ENCODE measurements at regions not wholly inside any gene's neighbourhood (a gene's known extent, or its start where the extent isn't known, plus 50 kb on each side); places are given as distances from the start of the nearest gene placed in this dataset.

DNA sequence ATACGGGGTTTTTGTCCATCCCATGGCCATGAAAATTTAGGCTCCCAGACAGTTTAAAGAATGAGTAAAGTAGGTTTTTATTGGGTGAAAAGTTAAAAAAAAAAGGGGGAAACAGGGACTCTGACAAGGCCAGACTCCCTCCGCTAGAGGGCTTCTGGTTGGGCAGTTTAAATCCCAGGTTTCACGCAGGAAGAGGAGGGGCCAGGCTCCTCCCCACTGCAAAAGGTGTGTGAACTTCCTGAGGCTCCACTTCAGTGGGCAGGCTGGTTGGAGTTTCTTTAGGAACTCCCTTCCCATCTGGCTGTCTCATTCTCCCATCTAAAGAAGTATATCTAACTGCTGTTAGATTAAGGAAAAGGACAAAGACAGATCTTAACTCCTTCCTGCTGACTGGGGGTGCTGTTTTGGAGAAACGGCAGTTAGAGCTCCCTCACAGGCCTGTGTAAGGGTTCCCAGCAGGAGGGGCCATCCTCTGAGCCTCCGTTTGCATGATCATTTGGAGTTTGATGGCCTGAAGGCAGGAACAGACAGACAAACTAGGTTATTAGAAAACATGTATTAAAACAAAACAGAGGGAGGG is 1160.7 kb downstream of the CNTNAP5 start:
- no peaks in the 10 kb centered on the region for H3K4me1 ChIP-seq (ENCODE audit: control insufficient read depth in 4 of 4, insufficient read depth in 4 of 4, low read length in 3 of 4)

DNA sequence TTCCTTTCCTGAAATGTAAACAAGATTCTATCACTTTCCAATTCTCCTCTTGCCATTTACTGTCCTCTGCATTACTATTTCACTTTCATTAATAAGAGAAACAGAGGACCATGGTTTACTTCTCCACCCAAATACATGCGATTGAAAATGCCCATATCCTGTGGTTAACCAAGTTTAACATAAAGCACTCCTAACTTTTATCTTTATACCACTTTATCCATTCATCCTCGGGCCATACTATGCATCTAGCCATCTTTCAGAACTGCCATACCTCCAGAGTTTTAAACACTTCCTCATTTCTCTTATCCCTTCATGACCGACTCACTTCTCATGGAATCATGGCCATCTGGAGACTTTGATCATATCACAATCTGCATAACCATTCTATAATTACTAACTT is 1182.3 kb downstream of the CNTNAP5 start:
- WGBS = 83% methylated on average over 3 of the region's 3 CpGs
- no peak overlapping the region for H3K9ac ChIP-seq (ENCODE audit: low read depth in 1 of 2, low read length in 2 of 2)

More for the DNA sequence above, 1160.7 kb downstream of the CNTNAP5 start:
- no peaks in the 10 kb centered on the region for H3K27me3 ChIP-seq (ENCODE audit: control insufficient read depth in 4 of 4, insufficient read depth in 4 of 4, low read length in 3 of 4)
- 68% methylated on average over 5 of the region's 5 CpGs for WGBS
- TF ChIP-seq FOXA1 (IDR thresholded peaks at IDR 0.05) (no peak), HNF4G (IDR thresholded peaks at IDR 0.05) (no peak), EGR1 (IDR thresholded peaks at IDR 0.05; ENCODE audit: low read depth in 2 of 2) (no peak), NR2F2 (IDR thresholded peaks at IDR 0.05) (no peak), TAF1 (conservative IDR thresholded peaks at IDR 0.05) (no peak), GABPA (IDR thresholded peaks at IDR 0.05 in 1 of 2, conservative IDR thresholded peaks at IDR 0.05 in 1 of 2) (no peak)
- TF ChIP-seq, protein P1, sequence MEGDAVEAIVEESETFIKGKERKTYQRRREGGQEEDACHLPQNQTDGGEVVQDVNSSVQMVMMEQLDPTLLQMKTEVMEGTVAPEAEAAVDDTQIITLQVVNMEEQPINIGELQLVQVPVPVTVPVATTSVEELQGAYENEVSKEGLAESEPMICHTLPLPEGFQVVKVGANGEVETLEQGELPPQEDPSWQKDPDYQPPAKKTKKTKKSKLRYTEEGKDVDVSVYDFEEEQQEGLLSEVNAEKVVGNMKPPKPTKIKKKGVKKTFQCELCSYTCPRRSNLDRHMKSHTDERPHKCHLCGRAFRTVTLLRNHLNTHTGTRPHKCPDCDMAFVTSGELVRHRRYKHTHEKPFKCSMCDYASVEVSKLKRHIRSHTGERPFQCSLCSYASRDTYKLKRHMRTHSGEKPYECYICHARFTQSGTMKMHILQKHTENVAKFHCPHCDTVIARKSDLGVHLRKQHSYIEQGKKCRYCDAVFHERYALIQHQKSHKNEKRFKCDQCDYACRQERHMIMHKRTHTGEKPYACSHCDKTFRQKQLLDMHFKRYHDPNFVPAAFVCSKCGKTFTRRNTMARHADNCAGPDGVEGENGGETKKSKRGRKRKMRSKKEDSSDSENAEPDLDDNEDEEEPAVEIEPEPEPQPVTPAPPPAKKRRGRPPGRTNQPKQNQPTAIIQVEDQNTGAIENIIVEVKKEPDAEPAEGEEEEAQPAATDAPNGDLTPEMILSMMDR (IDR thresholded peaks at IDR 0.05; ENCODE audit: low read depth, low read length, missing input control) = no peak
- TF ChIP-seq, protein P2, sequence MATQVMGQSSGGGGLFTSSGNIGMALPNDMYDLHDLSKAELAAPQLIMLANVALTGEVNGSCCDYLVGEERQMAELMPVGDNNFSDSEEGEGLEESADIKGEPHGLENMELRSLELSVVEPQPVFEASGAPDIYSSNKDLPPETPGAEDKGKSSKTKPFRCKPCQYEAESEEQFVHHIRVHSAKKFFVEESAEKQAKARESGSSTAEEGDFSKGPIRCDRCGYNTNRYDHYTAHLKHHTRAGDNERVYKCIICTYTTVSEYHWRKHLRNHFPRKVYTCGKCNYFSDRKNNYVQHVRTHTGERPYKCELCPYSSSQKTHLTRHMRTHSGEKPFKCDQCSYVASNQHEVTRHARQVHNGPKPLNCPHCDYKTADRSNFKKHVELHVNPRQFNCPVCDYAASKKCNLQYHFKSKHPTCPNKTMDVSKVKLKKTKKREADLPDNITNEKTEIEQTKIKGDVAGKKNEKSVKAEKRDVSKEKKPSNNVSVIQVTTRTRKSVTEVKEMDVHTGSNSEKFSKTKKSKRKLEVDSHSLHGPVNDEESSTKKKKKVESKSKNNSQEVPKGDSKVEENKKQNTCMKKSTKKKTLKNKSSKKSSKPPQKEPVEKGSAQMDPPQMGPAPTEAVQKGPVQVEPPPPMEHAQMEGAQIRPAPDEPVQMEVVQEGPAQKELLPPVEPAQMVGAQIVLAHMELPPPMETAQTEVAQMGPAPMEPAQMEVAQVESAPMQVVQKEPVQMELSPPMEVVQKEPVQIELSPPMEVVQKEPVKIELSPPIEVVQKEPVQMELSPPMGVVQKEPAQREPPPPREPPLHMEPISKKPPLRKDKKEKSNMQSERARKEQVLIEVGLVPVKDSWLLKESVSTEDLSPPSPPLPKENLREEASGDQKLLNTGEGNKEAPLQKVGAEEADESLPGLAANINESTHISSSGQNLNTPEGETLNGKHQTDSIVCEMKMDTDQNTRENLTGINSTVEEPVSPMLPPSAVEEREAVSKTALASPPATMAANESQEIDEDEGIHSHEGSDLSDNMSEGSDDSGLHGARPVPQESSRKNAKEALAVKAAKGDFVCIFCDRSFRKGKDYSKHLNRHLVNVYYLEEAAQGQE (IDR thresholded peaks at IDR 0.05) = no peak
- TF ChIP-seq, protein P3, sequence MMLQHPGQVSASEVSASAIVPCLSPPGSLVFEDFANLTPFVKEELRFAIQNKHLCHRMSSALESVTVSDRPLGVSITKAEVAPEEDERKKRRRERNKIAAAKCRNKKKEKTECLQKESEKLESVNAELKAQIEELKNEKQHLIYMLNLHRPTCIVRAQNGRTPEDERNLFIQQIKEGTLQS (IDR thresholded peaks at IDR 0.05) = no peak
- no peak overlapping the region for H3K9ac ChIP-seq (ENCODE audit: low read depth in 1 of 2, low read length in 2 of 2)
- no peak for DNase-seq (ENCODE audit: low spot score)
- no peaks in the 10 kb centered on the region for H3K36me3 ChIP-seq (ENCODE audit: control insufficient read depth in 4 of 4, insufficient read depth in 3 of 4, low read depth in 1 of 4, low read length in 3 of 4)
- H3K4me3 ChIP-seq (ENCODE audit: low read depth in 1 of 3, low read length in 3 of 3) = no peak overlapping the region
- no peak overlapping the region for H3K27ac ChIP-seq (ENCODE audit: low read depth in 1 of 2, low read length in 2 of 2)
- no peaks in the 10 kb centered on the region for H3K9me3 ChIP-seq (ENCODE audit: control insufficient read depth in 4 of 4, low read length in 3 of 4)

More for the DNA sequence above, 1182.3 kb downstream of the CNTNAP5 start:
- TF ChIP-seq, protein P2 (IDR thresholded peaks at IDR 0.05) = no peak
- TF ChIP-seq EGR1 (IDR thresholded peaks at IDR 0.05; ENCODE audit: low read depth in 2 of 2) (no peak), NR2F2 (IDR thresholded peaks at IDR 0.05) (no peak), GABPA (IDR thresholded peaks at IDR 0.05 in 1 of 2, conservative IDR thresholded peaks at IDR 0.05 in 1 of 2) (no peak), HNF4G (IDR thresholded peaks at IDR 0.05) (no peak), JUND (IDR thresholded peaks at IDR 0.05) (no peak), TAF1 (conservative IDR thresholded peaks at IDR 0.05) (no peak), YY1 (IDR thresholded peaks at IDR 0.05) (no peak)
- TF ChIP-seq, protein P4, sequence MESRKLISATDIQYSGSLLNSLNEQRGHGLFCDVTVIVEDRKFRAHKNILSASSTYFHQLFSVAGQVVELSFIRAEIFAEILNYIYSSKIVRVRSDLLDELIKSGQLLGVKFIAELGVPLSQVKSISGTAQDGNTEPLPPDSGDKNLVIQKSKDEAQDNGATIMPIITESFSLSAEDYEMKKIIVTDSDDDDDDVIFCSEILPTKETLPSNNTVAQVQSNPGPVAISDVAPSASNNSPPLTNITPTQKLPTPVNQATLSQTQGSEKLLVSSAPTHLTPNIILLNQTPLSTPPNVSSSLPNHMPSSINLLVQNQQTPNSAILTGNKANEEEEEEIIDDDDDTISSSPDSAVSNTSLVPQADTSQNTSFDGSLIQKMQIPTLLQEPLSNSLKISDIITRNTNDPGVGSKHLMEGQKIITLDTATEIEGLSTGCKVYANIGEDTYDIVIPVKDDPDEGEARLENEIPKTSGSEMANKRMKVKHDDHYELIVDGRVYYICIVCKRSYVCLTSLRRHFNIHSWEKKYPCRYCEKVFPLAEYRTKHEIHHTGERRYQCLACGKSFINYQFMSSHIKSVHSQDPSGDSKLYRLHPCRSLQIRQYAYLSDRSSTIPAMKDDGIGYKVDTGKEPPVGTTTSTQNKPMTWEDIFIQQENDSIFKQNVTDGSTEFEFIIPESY (IDR thresholded peaks at IDR 0.05) = no peak
- H3K36me3 ChIP-seq (ENCODE audit: control insufficient read depth in 4 of 4, insufficient read depth in 3 of 4, low read depth in 1 of 4, low read length in 3 of 4) = no peaks in the 10 kb centered on the region
- no peak overlapping the region for H3K27ac ChIP-seq (ENCODE audit: low read depth in 1 of 2, low read length in 2 of 2)
- no peak for DNase-seq (ENCODE audit: low spot score)
- no peaks in the 10 kb centered on the region for H3K9me3 ChIP-seq (ENCODE audit: control insufficient read depth in 4 of 4, low read length in 3 of 4)
- no peaks in the 10 kb centered on the region for H3K27me3 ChIP-seq (ENCODE audit: control insufficient read depth in 4 of 4, insufficient read depth in 4 of 4, low read length in 3 of 4)
- no peaks in the 10 kb centered on the region for H3K4me1 ChIP-seq (ENCODE audit: control insufficient read depth in 4 of 4, insufficient read depth in 4 of 4, low read length in 3 of 4)
- H3K4me3 ChIP-seq (ENCODE audit: low read depth in 1 of 3, low read length in 3 of 3) = no peak overlapping the region
